GM23338 (cell line): ENCODE measurements at regions not wholly inside any gene's neighbourhood (a gene's known extent, or its start where the extent isn't known, plus 50 kb on each side); places are given as distances from the start of the nearest gene placed in this dataset.

Experiments used
- ATAC-seq: fragments of 200-7000 bp; cut with Tn5 transposase; 3 replicates; pipeline ENCODE4 v1.9.1; 2020
- DNase-seq: peaks from one replicate; pipeline ENCODE4 v3.0.0-alpha.2; 2015; ENCODE audit warnings: low spot score
- H2AFZ ChIP-seq: fragments of 200-600 bp; sonication (generic); 2 replicates; pipeline ENCODE4 v1.8.0; 2016; ENCODE audit warnings: antibody characterized with exemption, mild to moderate bottlenecking, moderate library complexity
- H3F3A ChIP-seq: fragments of 200-600 bp; sonication (generic); replicated peaks from 2 replicates; pipeline ENCODE4 v1.8.0; 2017; ENCODE audit warnings: antibody characterized with exemption, mixed run types, low read depth
- H3K27ac ChIP-seq: fragments of 200-600 bp; sonication (generic); 2 replicates; pipeline ENCODE4 v1.6.1; 2016; ENCODE audit warnings: low read depth
- H3K27me3 ChIP-seq: fragments of 200-600 bp; sonication (generic); 2 replicates; pipeline ENCODE4 v1.8.0; 2016; ENCODE audit warnings: mild to moderate bottlenecking, mixed run types, moderate library complexity; ENCODE audit not compliant: insufficient read depth
- H3K36me3 ChIP-seq: fragments of 200-600 bp; sonication (generic); 2 replicates; pipeline ENCODE4 v1.8.0; 2016; ENCODE audit warnings: mild to moderate bottlenecking; ENCODE audit not compliant: insufficient read depth
- H3K4me1 ChIP-seq: fragments of 200-600 bp; sonication (generic); 2 replicates; pipeline ENCODE4 v1.8.0; 2016; ENCODE audit warnings: mild to moderate bottlenecking, moderate library complexity; ENCODE audit not compliant: insufficient read depth
- H3K4me2 ChIP-seq: fragments of 200-600 bp; sonication (generic); 2 replicates; pipeline ENCODE4 v1.7.1; 2017; ENCODE audit warnings: mixed run types
- H3K4me3 ChIP-seq: fragments of 200-600 bp; sonication (generic); 2 replicates; pipeline ENCODE4 v1.6.1; 2016; ENCODE audit warnings: mixed run types
- H3K79me2 ChIP-seq: fragments of 200-600 bp; sonication (generic); replicated peaks from 2 replicates; pipeline ENCODE4 v1.8.0; 2017; ENCODE audit warnings: mild to moderate bottlenecking; ENCODE audit not compliant: insufficient read depth
- H3K9me2 ChIP-seq: fragments of 200-600 bp; sonication (generic); 2 replicates; pipeline ENCODE4 v1.8.0; 2017; ENCODE audit not compliant: insufficient read depth
- H4K20me1 ChIP-seq: fragments of 200-600 bp; sonication (generic); replicated peaks from 2 replicates; pipeline ENCODE4 v1.8.0; 2017; ENCODE audit warnings: mild to moderate bottlenecking; ENCODE audit not compliant: insufficient read depth
- H3K27ac Mint-ChIP-seq: 2 replicates; pipeline ENCODE4 v1.8.0; 2020; ENCODE audit warnings: inconsistent platforms, mild to moderate bottlenecking, moderate library complexity, mixed read lengths
- H3K27me3 Mint-ChIP-seq: 3 replicates; pipeline ENCODE4 v1.8.0; 2022; ENCODE audit warnings: low read depth, mild to moderate bottlenecking, moderate library complexity, mixed read lengths, inconsistent platforms; ENCODE audit not compliant: insufficient read depth, poor library complexity
- H3K36me3 Mint-ChIP-seq: 3 replicates; pipeline ENCODE4 v1.8.0; 2021; ENCODE audit warnings: low read depth, mild to moderate bottlenecking, inconsistent platforms, moderate library complexity, mixed read lengths
- H3K4me1 Mint-ChIP-seq: 3 replicates; pipeline ENCODE4 v1.8.0; 2020; ENCODE audit warnings: mild to moderate bottlenecking, inconsistent platforms, mixed read lengths
- H3K4me3 Mint-ChIP-seq: 3 replicates; pipeline ENCODE4 v1.8.0; 2021; ENCODE audit warnings: moderate library complexity, mild to moderate bottlenecking, inconsistent platforms, mixed read lengths
- H3K9me3 Mint-ChIP-seq: 3 replicates; pipeline ENCODE4 v1.8.0; 2020; ENCODE audit warnings: moderate library complexity, mild to moderate bottlenecking, inconsistent platforms, mixed read lengths
- CREB1 ChIP-seq: fragments of 250-450 bp; sonication (Bioruptor Pico); IDR thresholded peaks from 2 replicates; pipeline ENCODE4 v1.5.0; 2020; ENCODE audit warnings: low read depth, mild to moderate bottlenecking, moderate library complexity
- ETS1 ChIP-seq: IDR thresholded peaks from 2 replicates; pipeline ENCODE4 v1.6.1; 2016; ENCODE audit warnings: antibody characterized with exemption
- EZH2 ChIP-seq: fragments of 200-600 bp; sonication (generic); IDR thresholded peaks from one replicate; pipeline ENCODE4 v1.8.0; 2017; ENCODE audit warnings: antibody characterized with exemption, mild to moderate bottlenecking, low read depth; ENCODE audit not compliant: unreplicated experiment
- EZH2phosphoT487 ChIP-seq: fragments of 200-600 bp; sonication (generic); IDR thresholded peaks from one replicate; pipeline ENCODE4 v1.8.1; 2018; ENCODE audit warnings: antibody characterized with exemption; ENCODE audit not compliant: unreplicated experiment
- JUNB ChIP-seq: IDR thresholded peaks from one replicate; pipeline ENCODE4 v1.6.1; 2016; ENCODE audit warnings: antibody characterized with exemption; ENCODE audit not compliant: unreplicated experiment
- NANOG ChIP-seq: IDR thresholded peaks from 2 replicates; pipeline ENCODE4 v1.6.1; 2016; ENCODE audit warnings: antibody characterized with exemption, borderline replicate concordance
- POLR2AphosphoS5 ChIP-seq: IDR thresholded peaks from 2 replicates; pipeline ENCODE4 v1.6.1; 2016; ENCODE audit warnings: antibody characterized with exemption, low read depth
- REST ChIP-seq: IDR thresholded peaks from one replicate; pipeline ENCODE4 v1.6.1; 2018; ENCODE audit warnings: antibody characterized with exemption; ENCODE audit not compliant: unreplicated experiment
- STAT1 ChIP-seq: IDR thresholded peaks from one replicate; pipeline ENCODE4 v1.6.1; 2016; ENCODE audit warnings: antibody characterized with exemption; ENCODE audit not compliant: unreplicated experiment
- ZNF114 ChIP-seq: fragments of 250-450 bp; sonication (Bioruptor Pico); IDR thresholded peaks from 2 replicates; pipeline ENCODE4 v1.5.0; 2020; ENCODE audit warnings: mild to moderate bottlenecking, moderate library complexity
- ZNF331 ChIP-seq: fragments of 250-450 bp; sonication (Bioruptor Pico); IDR thresholded peaks from 2 replicates; pipeline ENCODE4 v1.5.0; 2020; ENCODE audit warnings: low read depth, mild to moderate bottlenecking, moderate library complexity
- ZNF462 ChIP-seq: fragments of 250-450 bp; sonication (Bioruptor Pico); IDR thresholded peaks from 2 replicates; pipeline ENCODE4 v1.5.0; 2020; ENCODE audit warnings: mild to moderate bottlenecking, moderate library complexity
- TF ChIP-seq, protein P1 (sequence below), 2 experiments: fragments of 200-600 bp in 1 of 2; sonication (generic) in 1 of 2; conservative IDR thresholded peaks; 2 replicates each; pipeline versions ENCODE4 v1.5.1 to v1.6.1; 2016 to 2017; ENCODE audit warnings: antibody characterized with exemption in 2 of 2, low read depth in 2 of 2, mild to moderate bottlenecking in 2 of 2, moderate library complexity in 1 of 2

- H3K36me3 ChIP-seq: no peaks in the 10 kb centered on the region
- H3K27me3 ChIP-seq: no peaks in the 10 kb centered on the region
- H2AFZ ChIP-seq: no peak overlapping the region
- H3K4me3 ChIP-seq: no peak overlapping the region
- H3F3A ChIP-seq: no peaks in the 10 kb centered on the region
- no peak overlapping the region for H3K27ac Mint-ChIP-seq
- ATAC-seq (no peak), DNase-seq (peak; percentile 52)
- no peak overlapping the region for H3K4me3 Mint-ChIP-seq
- H3K27ac ChIP-seq: no peak overlapping the region
- no peaks in the 10 kb centered on the region for H4K20me1 ChIP-seq
- no peaks in the 10 kb centered on the region for H3K79me2 ChIP-seq
- no peaks in the 10 kb centered on the region for H3K9me2 ChIP-seq
- TF ChIP-seq STAT1 (no peak), ZNF462 (CRISPR knock-in tag) (no peak), ZNF114 (no peak), EZH2 (no peak), POLR2AphosphoS5 (no peak), REST (no peak), ETS1 (no peak), ZNF331 (CRISPR knock-in tag) (no peak), EZH2phosphoT487 (no peak), JUNB (no peak), CREB1 (CRISPR knock-in tag) (no peak), NANOG (no peak)
- TF ChIP-seq, protein P1, sequence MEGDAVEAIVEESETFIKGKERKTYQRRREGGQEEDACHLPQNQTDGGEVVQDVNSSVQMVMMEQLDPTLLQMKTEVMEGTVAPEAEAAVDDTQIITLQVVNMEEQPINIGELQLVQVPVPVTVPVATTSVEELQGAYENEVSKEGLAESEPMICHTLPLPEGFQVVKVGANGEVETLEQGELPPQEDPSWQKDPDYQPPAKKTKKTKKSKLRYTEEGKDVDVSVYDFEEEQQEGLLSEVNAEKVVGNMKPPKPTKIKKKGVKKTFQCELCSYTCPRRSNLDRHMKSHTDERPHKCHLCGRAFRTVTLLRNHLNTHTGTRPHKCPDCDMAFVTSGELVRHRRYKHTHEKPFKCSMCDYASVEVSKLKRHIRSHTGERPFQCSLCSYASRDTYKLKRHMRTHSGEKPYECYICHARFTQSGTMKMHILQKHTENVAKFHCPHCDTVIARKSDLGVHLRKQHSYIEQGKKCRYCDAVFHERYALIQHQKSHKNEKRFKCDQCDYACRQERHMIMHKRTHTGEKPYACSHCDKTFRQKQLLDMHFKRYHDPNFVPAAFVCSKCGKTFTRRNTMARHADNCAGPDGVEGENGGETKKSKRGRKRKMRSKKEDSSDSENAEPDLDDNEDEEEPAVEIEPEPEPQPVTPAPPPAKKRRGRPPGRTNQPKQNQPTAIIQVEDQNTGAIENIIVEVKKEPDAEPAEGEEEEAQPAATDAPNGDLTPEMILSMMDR (conservative IDR thresholded peaks at IDR 0.05; ENCODE audit: low read depth in 2 of 2): no peak
- H3K4me2 ChIP-seq: no peak overlapping the region
- no peaks in the 10 kb centered on the region; the same call in 2 of the 3 replicates for H3K36me3 Mint-ChIP-seq
- peaks cover 2% of the 10 kb centered on the region; the same call in 1 of the 3 replicates for H3K4me1 Mint-ChIP-seq
- H3K27me3 Mint-ChIP-seq: no peaks in the 10 kb centered on the region
- H3K4me1 ChIP-seq: no peaks in the 10 kb centered on the region
- H3K9me3 Mint-ChIP-seq: no peaks in the 10 kb centered on the region
Measured at GRCh38 chr4:137193564-137193963, 338.7 kb downstream of the PCDH18 start.
